NCI-H187 (cell line): ENCODE measurements at regions not wholly inside any gene's neighbourhood (a gene's known extent, or its start where the extent isn't known, plus 50 kb on each side); places are given as distances from the start of the nearest gene placed in this dataset.

Source experiments
- DNase-seq, 2 experiments: peaks; one replicate each; lab custom pipeline; 2025; lab: John Stamatoyannopoulos, UW

- no peak for DNase-seq
Measured at GRCh38 chr6:166774770-166775169, 147.7 kb upstream of the RPS6KA2 start.

DNA sequence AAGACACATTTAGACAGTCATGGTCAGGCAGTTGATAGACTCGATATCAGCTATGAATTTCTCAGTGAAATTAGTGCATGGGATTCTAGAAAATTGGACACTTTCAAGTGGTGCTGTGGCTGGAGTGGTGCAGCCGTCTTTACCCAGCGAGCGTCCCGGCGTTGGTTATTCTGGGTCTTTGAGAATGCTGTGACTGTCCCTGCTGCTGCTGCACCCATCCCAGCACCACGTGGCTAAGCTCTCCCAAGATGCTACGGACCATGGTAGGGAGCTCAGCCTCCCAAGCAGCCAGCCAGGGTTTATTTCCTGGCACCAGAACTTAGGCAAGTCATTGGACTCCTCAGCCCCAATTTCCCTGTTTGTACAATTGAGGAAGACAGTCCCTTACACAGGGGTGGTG is 147.2 kb upstream of the RPS6KA2 start:
- no peak for DNase-seq

GRCh38 chr6:166772518-166772917 is 145.5 kb upstream of the RPS6KA2 start:
- no peak for DNase-seq

DNA sequence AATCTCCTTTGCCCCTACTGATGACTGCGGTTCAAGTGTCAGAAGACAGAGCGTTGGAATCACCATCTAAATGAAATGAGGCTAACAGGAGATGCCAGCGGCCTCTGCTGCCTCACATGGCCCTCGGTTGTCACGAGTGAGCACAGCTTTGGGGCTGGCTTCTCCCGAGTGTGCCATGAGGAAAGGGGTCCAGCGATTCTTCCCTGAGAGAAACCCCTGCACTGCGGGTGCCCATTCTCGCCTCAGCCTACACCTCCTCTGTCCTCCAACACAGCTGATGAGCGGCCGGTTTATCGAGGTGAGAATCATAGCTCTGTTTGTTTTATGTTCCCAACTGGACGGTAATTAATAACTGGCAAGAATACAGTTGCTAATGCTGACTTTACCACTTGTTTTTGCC is 144.7 kb upstream of the RPS6KA2 start:
- no peak for DNase-seq

- no peak for DNase-seq
Measured at GRCh38 chr6:166770216-166771116, 143.4 kb upstream of the RPS6KA2 start.

DNA sequence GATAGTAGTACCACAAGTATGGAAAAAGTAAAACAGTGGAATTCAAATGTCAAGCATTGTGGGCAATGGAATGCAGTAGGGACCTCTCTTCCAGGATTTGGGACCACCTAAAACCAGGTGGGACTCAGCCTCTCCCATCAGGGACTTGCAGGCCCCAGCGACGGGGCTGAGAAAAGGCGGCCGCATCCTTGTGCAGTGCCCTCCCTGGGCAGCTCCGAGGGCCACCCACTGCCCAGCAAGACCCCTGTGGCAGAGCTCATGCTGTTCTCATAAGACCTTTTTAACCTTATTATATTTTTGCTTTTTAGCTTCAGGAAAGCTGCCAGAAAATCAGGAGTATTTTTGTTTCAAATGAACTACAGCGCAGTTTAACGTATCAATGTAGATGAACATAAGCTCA is 142.6 kb upstream of the RPS6KA2 start:
- no peak for DNase-seq

- DNase-seq: no peak
Measured at GRCh38 chr6:166768761-166769160, 141.7 kb upstream of the RPS6KA2 start.

GRCh38 chr6:166767230-166767629 is 140.2 kb upstream of the RPS6KA2 start:
- DNase-seq: no peak

- no peak for DNase-seq
Measured at GRCh38 chr6:166766769-166767168, 139.7 kb upstream of the RPS6KA2 start.

GRCh38 chr6:166765234-166765541 is 138.1 kb upstream of the RPS6KA2 start:
- DNase-seq: no peak

GRCh38 chr6:166764473-166765233 is 137.6 kb upstream of the RPS6KA2 start:
- DNase-seq: no peak

GRCh38 chr6:166763606-166764472 is 136.8 kb upstream of the RPS6KA2 start:
- DNase-seq: no peak

- no peak for DNase-seq
Measured at GRCh38 chr6:166761801-166762200, 134.8 kb upstream of the RPS6KA2 start.

DNA sequence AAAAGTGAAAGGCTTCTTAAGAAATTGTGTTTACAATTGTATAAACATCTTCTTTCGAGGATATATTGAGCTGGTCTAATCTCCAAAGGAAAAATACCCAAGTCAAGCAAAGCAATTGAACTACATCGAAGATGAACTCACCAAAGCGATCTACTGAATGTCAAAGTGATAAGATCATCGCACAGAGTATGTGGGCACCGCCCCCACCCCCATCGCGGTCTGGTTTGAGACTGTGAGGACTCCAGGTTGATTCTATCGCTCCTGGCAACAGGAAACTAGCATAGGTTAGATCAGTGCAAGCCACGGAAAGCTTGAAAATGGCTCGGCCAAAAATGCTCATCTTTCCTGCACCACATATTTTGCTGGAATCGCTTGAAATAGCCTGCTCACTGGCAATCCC is 133.2 kb upstream of the RPS6KA2 start:
- DNase-seq: no peak

GRCh38 chr6:166758136-166758704 is 131.2 kb upstream of the RPS6KA2 start:
- no peak for DNase-seq

DNA sequence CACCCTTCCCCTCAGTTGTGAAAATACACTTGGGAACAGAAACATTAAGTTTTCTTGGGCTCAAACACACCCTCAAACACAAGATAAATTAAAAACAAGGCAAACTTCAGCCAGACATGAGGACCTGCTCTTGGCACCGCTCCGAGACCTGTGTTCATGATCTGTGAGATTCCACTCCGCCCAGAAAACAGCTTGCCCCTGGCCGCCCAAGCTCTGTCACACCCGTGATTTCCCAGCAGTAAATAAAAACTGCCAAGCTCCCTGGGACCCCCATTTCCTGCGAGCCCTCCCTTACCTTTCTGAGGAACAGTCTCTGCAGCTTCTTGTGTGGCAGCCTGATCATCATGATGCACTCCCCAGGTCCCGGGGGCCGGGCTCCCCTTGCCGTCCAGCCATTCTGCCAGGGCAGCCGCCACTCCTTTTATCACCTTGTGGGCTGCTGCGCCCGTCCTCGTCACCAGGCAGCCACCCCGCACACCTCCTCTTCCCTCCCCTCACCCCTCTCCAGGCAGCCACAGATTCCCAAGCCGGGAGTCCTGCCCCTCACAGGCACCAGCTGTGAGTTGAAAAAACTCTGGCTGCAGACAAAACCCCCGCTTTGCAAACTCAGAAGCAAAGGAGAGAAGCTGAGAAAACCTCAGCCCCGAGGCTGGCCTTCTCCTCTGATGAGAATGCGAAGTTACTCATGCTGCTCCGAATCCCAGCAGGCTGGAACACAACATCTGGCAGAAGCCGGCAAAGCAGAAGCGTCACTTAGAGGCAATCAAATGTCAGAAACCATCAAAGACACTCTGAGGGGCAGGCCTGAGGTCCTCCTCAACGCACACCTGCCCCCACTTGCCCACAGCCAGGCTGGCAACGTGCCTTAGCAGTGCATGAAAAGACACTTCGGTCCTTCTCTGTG is 130.4 kb upstream of the RPS6KA2 start:
- no peak for DNase-seq

GRCh38 chr6:166754218-166755030 is 127.4 kb upstream of the RPS6KA2 start:
- no peak for DNase-seq

DNA sequence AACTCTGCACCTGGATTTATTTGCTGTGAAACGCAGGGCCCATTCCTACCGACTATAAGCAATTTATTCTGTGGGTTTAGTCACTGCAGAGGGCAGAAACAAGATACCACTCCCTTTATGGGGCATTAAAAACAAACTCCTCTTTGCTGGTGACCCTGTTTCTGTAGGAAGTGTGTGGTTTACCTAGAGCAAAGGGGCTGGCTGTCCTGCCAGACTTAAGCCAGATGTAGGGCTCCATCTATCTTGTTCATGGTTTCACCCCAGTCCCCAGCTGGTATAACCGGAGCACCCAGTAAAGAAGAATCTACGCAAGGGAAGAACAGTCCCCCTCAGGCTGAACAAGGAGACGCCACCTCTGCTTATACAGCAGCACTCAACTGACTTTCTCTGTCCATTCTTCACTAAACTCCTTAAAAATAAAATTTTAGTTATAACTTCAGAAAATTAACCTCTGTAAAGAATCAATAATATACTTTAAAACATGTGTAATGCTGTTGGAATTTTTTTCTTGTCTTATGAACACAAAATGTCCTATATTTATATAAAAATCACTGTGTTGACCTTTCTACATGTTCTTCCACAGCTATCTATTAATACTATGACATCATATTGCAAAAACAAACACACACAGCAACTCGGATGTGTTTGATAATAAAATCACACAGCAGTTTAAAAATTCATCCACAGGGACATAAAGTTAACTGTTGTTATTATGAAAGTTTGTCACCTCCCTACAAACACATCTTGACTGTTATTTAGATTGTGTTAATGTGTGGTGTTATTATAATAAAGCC is 126.1 kb upstream of the RPS6KA2 start:
- DNase-seq: no peak

GRCh38 chr6:166752097-166752496 is 125.0 kb upstream of the RPS6KA2 start:
- DNase-seq: no peak
